ENCODE measurements at regions not wholly inside any gene's neighbourhood (a gene's known extent, or its start where the extent isn't known, plus 50 kb on each side); places are given as distances from the start of the nearest gene placed in this dataset.

DNA sequence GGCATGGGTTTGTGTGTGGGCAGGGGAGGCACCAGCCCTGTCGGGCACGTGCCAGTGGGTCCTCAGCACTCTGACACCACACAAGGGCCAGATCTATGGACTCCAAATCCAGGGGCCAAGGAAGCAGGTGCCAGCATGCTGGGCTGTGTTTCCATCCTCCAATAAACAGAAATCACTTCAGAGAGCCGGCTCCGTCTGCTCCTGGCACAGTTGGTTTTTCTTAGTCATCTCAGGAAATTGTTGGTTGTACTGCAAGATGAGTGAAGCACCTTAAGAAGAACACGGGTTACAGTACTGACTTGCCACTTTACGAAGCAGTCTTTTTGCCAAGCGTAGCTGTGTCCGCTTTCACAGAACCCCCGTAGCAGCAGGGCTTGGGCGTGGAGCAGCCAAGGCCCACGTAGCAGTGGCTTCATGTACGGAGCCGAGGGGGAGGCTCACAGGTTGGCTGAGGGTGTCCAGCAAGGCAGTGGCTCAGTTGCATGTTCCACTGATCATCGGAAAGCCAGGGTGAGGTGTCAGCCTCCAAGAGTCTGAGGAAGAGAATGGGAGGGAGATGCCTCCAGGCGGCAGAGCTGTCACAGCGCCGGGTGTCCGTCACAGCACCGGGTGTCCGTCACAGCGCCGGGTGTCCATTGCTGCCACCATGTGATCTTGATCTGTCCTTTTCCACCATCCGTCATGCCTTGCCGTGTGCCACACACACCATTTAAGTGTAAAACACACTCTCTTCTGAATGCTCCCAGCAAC lies 314.9 kb downstream of the CTTN start:
- no peak for TF ChIP-seq POLR2A (IDR thresholded peaks at IDR 0.05)
- TF ChIP-seq, protein P1, sequence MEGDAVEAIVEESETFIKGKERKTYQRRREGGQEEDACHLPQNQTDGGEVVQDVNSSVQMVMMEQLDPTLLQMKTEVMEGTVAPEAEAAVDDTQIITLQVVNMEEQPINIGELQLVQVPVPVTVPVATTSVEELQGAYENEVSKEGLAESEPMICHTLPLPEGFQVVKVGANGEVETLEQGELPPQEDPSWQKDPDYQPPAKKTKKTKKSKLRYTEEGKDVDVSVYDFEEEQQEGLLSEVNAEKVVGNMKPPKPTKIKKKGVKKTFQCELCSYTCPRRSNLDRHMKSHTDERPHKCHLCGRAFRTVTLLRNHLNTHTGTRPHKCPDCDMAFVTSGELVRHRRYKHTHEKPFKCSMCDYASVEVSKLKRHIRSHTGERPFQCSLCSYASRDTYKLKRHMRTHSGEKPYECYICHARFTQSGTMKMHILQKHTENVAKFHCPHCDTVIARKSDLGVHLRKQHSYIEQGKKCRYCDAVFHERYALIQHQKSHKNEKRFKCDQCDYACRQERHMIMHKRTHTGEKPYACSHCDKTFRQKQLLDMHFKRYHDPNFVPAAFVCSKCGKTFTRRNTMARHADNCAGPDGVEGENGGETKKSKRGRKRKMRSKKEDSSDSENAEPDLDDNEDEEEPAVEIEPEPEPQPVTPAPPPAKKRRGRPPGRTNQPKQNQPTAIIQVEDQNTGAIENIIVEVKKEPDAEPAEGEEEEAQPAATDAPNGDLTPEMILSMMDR (IDR thresholded peaks at IDR 0.05), result no peak

Data from thyroid gland (tissue), 4 donors.